Transverse colon (tissue), 3 donors: ENCODE measurements at regions not wholly inside any gene's neighbourhood (a gene's known extent, or its start where the extent isn't known, plus 50 kb on each side); places are given as distances from the start of the nearest gene placed in this dataset.

Source experiments
- CTCF ChIP-seq, 5 experiments: fragments of 200-600 bp in 3 of 5; fragments of 450-650 bp in 2 of 5; sonication (generic) in 3 of 5; IDR thresholded peaks; 1 replicate in 2 of 5; 2 replicates in 3 of 5; pipeline ENCODE4 v1.5.1; 2016 to 2017; ENCODE audit warnings: antibody characterized with exemption in 5 of 5, inconsistent platforms in 3 of 5, mild to moderate bottlenecking in 2 of 5, moderate library complexity in 1 of 5
- EP300 ChIP-seq: sonication (generic); formaldehyde crosslinking; IDR thresholded peaks from one replicate; pipeline ENCODE4 v1.6.1; 2017; ENCODE audit warnings: antibody characterized with exemption, low read depth

GRCh38 chr13:73767191-73767741 lies 366.9 kb downstream of the KLF12 start:
- no peak for TF ChIP-seq EP300
- TF ChIP-seq CTCF (IDR thresholded peaks at IDR 0.05), result no peak
